NCI-H2171 (cell line): ENCODE measurements at regions not wholly inside any gene's neighbourhood (a gene's known extent, or its start where the extent isn't known, plus 50 kb on each side); places are given as distances from the start of the nearest gene placed in this dataset.
A peak's percentile ranks its signal among the peaks of the same experiment; 100 is the strongest.

Source experiments
- DNase-seq: peaks from one replicate; lab custom pipeline; 2025; lab: John Stamatoyannopoulos, UW

DNA sequence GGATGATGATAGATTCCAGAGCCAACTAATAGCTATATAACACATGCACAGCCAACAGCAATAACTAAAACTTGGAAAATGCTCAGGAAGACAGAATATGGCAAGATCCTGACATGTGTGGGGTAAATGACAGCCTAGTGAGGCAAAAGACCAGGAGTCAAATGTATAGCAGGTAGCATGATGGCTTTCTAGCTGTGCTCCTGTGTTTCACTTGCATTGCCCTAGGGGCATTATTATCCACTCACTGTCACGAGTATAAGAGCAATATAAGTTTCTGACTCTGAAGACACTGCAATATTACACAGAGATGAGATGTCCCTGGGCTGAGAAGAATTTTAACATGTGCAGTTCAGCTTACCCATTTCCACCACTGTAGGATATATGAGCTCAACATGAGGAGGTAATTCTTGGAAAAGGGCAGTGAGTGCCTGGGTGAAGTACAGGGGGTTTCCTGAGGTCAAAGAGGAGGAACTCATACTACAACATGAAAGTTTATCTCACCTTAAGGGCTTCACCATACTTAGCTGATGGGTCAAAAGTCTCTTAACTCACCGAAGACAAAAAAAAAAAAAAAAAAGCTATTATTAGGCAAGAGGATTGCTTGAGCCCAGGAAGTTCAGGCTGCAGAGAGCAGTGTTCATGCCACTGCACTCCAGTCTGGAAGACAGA lies 1385.6 kb upstream of the SLC39A10 start:
- no peak for DNase-seq

DNA sequence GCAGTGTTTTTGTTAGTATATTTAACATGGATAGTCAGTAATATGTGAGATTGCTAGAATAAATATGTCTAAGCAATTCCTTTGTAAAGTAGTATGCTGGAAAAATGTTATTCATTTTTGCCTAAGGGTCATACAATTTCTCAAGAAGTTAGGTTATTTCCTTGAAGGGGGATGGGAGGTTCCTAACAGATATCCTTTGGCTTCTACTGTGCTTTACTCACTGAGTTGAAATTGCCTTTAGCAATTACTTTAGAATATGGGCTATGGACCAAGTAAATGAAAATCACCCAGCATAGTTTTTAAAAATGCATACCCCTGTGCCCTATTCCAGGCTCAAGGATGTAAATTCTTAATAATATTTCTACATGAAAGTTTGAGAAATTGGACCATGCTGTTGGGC lies 1386.4 kb upstream of the SLC39A10 start:
- no peak for DNase-seq

DNA sequence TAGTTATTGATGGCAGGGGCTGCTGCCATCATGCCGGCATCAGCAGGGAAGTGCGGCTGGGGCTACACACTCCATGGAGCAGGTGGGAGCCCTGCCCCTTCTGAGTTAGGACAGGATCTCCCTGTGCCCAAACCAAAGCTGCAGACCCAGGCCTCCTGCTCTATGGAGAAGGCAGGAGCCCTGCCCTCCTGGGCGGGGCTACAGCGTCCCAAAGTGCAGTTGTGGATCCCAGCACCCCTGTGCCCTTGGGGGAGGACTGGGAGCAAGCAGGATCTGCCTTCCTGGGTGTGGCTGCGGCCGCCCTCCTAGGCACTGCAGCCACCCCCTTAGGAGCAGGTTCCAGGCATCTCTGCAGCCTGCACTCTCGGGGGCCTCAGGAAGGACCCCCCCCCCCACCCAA lies 1392.4 kb upstream of the SLC39A10 start:
- no peak for DNase-seq

DNA sequence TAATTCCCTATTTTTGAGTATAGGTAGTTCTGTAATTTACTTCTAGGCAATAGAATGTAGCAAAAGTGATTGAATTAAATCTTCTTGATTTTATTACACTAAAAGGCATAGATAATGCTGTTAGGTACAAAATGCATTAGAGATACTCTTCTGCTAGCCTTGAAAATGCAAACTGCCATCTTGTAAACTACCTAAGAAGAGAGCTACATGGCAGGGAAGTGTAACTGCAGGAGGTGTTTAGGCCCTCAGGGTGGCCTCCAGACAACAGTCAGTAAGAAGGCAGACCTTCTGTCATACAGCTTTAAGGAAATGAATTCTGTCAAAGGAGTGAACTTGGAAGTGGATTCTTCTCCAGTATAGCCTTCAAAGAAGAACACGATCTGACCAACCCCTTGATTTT lies 1396.8 kb upstream of the SLC39A10 start:
- DNase-seq = no peak

DNA sequence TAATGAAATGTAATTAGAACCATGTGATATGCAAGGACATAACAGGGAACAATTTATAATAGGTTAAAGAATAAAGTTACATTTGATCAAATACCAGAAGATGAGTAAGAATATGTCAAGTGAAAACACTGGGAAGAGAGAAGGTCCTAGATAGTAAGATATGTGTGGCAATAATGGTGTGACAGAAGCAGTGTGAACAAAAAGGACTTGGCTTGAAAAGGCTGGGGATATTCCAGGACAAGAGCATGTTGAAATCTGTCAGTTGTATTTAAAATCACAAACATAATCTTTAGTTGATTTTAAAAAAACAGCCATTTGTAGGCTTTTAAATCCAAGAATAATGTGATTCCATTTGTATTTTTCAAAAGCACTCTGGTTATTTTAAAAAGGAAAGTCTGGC lies 1399.9 kb upstream of the SLC39A10 start:
- no peak for DNase-seq

DNA sequence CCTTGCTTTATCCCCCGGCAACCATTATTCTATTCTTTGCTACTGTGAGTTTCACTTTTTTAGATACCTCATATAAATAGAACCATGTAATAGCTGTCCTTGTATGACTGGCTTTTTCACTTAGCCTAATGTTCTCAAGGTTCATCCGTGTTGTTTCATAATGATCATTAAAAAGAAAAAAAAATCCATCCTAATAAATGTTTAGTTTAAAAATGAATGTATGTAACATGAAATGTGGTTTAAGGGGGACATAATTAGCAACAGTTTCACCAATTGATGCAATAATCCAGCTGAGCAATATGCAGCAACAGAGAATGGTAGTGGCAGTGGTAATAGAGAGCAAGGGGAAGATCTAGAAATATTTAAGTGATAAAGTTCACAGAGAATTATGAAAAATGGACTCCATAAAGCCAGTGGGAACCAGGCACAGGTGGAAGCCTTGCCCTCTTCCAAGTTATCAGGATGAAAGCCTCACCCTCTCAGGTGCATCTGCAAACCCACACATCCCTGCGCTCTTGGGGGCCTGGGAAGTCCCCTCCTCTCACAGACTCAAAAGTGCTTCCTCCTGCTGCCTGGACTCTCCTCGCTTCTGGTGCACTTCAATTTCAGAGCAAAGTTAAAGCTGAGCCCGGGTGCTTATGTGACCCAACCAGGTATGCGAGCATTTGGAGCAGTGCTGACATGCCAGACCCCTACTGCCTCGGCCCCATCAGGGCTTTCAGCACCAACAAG lies 1403.3 kb upstream of the SLC39A10 start:
- DNase-seq = no peak

DNA sequence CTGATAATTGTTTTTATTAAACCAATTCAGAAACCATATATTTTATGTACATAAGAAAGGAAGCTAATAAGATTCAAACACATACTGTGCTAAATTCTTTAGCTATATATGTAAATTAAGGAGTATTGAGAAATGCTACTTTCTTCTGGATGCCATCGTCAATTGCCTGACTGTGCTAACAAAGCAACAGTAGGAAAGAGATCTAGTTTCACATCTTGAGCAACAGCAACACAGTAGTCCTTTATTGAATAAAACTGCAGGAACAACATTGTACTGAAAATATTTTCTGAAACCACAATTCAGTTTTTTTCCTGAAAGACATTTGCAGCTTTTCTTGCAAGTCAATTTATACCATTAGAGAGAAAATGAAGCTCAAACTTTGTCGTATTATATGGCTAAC lies 1404.9 kb upstream of the SLC39A10 start:
- DNase-seq = no peak

DNA sequence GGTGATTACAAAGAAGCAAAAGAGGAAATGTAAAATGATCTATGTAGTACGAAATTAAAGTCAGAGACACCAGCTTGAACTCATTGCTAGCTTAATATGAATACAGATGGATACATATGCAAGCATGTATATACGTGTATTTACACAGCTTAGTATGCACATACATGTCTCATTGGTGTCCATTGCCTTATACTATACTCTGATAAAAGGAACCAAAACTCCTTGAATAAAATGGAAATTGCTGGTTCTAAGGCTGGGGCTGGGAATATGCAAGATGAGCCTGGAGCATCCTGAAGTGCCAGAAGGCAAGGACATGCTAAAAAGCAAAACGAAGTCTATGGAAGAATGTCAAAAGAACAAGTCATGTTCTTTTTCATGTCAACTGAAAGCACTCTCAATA lies 1424.4 kb upstream of the SLC39A10 start:
- no peak for DNase-seq

DNA sequence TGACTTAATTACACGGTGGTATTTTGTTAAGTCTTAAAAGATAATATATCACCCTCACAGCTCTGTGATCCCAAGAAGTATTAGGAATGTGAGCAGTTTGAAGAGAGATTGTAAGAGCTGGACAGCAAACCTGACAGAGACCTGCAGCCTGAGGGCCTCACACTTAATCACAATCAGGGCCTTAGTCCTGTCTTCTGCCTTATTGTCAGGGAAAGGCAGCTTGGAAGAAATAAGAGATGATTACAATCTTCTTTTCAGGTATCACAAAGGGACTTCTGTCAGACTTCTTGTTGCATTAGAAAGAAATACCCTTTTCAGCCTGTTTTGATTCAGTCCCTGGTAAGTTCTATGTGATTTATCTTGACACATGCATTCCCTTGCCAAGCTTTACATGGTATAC lies 1433.8 kb upstream of the SLC39A10 start:
- DNase-seq = no peak

DNA sequence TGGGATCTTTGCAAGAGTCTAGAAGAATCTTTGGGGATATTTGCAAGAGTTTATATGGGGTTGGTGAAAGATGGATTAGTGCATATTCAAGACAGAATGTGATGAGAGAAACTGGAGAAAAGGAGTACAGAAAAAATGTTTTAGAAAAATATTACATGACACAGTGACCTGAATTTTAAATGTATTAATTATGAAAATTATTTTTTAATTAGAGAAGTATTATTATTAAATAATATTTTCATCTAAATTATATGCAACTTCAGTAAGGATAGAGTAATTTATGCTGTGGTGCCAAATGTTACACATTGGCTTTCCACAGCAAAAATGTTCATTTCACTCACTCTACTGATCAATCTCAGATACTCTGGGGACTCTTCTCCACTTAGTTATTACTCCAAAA lies 1442.8 kb upstream of the SLC39A10 start:
- no peak for DNase-seq

DNA sequence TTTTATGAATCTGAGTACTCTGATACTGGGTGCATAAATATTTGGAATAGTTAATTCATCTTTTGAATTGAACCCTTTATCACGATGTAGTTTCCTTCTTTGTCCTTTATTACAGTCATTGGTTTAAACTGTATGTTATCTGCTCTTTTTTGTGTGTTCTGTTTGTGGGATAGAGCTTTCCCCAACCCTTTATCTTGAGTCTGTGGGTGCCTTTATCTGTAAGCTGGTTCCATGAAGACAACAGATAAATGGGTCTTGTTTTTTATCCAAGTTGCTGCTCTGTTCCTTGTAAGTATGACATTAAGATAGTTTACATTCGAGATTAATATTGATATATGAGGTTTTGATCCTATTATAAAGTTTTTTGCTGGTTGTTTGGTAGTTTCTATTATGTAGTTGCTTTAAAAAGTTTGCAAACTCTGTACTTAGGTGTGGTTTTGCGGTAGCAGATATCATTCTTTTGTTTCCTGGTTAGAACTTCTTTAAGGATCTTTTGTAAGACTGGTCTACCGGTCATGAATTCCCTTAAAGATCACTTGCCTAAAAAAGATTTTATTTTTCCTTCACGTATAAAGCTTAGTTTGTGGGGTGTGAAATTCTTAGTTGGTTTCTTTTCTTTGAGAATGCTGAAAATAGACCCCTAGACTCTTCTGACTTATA lies 1451.3 kb upstream of the SLC39A10 start:
- no peak for DNase-seq

DNA sequence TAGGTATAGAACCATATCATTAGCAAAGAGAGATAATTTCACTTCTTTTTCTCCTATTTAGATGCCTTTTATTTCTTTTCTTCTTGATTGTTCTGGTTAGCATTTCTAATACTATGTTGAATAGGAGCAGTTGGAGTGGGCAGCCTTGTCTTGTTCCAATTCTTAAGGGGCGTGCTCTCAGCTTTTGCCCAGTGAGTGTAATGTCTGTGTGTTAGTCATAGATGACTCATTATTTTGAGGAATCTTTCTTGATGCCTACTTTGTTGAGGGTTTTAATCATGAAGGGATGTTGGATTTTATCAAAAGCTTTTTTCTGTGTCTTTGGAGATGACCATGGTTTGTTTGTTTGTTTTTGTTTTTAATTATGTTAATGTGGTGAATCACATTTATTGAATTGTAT lies 1453.1 kb upstream of the SLC39A10 start:
- DNase-seq = no peak

DNA sequence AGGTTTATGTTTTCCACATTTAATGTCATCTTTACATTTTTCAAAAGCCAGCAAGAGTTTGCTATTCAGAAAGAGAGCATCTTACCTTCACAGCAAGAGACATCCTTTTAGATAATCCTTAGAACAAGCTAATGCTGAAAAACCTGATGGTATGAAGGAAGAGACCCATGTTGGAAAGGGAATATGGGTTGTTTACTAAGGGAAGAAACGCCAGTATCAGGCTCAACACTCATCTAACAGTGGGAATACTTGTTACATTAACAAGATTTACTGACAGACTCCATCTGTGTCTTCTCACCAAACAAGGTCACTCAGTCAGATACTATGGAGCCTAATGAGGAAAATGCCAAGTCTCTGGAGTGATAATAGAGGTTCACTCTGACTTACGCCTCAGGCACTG lies 1474.1 kb upstream of the SLC39A10 start:
- DNase-seq = no peak

DNA sequence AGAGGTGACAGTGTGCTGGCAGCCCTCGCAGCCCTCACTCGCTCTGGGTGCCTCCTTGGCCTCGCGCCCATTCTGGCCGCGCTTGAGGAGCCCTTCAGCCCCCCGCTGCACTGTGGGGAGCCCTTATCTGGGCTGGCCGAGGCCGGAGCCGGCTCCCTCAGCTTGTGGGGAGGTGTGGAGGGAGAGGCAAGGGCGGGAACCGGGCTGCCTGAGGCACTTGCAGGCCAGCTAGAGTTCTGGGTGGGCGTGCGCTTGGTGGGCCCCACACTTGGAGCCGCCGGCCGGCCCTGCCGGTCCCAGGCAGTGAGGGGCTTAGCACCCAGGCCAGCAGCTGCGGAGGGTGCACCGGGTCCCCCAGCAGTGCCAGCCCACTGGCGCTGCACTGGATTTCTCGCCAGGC lies 1480.9 kb upstream of the SLC39A10 start:
- DNase-seq = no peak

DNA sequence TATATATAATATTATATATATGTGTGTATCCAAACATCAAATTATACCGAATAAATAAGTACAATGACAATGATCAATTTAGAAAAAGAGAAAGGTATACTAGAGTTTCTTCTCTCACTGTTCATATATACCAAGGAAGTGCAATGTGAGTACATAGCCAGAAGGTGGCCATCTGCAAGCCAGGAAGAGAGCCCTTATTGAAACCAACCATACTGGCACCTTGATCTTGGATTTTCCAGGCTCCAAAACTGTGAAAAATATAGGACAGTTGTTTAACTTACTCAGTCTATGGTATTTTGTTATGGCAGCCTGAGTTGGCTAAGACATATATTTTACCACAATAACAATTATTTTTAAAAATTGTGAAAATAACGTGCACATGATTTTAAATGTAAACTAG lies 1490.2 kb upstream of the SLC39A10 start:
- DNase-seq = peak; percentile 7

DNA sequence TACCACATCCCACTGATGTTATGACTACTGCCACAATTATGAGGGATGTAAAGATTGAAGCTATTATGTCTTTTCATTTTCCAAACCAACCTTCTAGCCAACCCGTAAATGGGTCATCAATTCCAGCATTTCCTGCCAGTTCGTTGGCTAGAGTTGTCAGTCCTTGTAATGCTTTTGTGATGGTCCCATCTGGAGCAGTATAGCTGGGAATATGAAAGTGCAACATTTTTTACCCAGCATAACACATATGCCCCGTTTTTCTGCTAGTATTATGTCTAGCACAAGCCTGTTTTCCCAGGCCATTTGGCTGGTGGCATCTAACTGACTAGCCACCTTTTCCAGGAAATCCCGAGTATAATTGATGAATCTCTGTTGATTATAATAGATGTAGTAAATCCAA lies 1501.6 kb upstream of the SLC39A10 start:
- no peak for DNase-seq

DNA sequence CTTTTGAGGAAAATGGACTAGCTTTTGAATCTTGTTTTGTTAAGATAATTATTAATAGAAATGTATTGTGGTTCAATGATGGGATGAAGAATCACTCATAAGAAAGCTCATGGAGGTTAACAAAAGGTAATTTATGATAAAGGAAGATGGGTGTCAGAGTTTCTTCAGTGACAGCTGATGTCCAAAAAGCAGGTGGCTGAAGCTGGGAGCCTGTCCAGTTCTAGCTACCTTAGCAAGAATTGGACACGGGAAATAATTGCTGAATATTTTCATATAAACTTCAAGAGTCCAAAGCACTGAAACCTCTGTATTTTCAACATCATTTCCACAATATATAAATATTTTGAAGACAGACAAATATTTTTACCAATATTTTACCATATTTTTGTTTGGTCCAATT lies 1505.8 kb upstream of the SLC39A10 start:
- DNase-seq = no peak

DNA sequence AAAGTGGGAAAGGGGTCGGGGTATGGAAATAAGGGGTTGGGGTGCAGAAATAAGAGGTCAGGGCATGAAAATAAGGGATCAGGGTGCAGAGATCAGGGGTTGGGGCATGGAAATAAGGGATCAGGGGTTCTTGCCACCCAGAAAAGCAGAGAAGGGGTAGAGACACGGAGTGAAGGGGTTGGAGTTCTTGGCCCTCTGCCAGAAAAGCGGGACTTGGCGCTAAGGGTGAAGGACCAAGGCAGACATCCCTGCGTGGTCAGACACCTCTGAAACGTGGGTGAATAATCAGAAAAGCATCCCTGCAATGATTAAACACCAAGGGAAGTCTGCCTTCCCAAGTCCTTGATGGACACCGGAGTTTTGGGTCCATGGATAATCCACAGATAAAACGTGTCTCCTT lies 1521.6 kb upstream of the SLC39A10 start:
- no peak for DNase-seq

DNA sequence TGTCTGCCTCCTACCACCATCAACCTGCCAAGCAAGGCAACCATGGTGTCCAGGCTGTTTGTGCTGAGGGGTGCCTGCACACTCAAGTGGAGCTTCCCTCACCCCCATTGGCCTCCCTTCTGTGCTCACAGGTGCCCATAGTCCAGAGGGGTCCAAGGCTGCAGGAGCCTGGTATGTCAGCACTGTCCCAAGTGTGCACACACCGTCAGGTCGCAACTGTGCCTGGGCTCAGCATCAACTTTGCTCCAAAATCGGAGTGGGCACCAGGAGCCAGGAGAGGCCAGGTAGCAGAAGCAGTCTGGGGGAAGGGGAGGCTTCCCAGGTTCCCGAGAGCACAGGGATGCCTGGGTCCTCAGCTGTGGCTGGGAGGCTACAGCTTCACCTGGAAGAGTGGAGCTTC lies 1528.2 kb upstream of the SLC39A10 start:
- no peak for DNase-seq

DNA sequence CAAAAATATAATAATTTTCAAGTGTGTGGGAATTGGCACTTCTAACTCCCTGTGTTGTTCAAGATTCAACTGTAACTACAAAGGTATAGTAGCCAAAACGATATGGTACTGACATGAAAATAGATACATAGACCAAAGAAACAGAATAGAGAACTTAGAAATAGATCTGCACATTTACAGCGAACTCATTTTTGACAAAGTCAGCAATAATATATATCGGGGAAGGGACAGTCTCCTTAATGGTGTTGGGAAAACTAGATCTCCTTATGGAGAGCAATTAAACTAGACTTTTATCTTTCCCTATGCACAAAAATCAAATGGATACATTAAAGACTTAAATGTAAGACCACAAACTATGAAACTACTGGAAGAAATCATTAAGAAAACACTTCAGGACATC lies 1530.6 kb upstream of the SLC39A10 start:
- DNase-seq = no peak

DNA sequence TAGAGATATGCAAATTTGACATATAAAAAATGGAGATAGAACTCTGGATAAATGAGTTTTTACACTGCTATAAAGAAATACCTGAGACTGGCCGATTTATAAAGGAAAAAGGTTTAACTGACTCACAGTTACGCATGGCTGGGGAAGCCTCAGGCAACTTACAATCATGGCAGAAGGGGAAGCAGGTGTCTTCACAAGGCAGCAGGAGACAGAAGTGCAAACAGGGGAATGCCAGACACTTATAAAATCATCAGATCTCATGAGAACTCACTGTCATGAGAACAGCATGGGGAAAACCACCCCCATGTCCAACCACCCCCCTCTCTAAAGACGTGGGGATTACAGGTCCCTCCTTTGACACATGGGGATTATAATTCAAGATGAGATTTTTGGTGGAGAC lies 1540.2 kb upstream of the SLC39A10 start:
- no peak for DNase-seq

DNA sequence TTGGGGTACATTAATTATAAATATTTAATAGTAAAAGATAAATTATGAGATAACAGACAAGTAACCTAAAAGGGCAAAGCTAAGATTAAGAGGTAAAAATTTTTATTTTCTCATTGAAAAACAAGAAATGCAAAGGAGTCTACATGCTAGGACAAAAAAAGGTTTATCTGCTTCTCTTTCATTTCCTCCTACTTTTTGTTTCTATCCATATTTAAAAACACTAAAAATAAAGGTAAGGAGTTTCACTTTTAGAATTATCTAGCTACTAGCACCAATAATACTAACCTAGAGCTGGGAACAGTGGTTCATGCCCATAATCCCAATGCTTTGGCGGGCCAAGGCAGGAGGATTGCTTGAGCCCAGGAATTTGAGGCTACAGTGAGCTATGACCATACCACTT lies 1551.7 kb upstream of the SLC39A10 start:
- no peak for DNase-seq

DNA sequence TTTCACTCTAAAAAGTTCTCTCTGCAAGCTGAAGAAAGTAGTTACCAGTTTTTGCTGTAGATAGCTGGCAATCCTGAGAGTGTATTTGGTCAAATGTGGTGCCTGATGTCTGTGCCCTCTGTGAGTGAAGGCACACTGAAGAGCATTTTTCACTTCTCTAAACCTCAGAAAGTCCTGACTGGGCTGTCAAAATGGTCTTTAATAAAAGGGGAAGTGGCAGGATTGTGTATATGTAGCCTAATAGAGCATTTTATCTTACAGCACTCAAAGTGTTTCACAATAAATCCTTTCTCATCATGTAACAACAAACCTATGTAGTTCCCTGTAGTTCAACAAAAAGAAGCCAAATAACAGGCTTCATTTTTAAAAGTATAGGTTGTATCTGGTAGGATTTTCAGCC lies 1552.3 kb upstream of the SLC39A10 start:
- DNase-seq = no peak
